GM18508 (cell line): ENCODE measurements at regions not wholly inside any gene's neighbourhood (a gene's known extent, or its start where the extent isn't known, plus 50 kb on each side); places are given as distances from the start of the nearest gene placed in this dataset.
"Not testable (repeated sequence)": the region's sequence is repeated elsewhere in the genome, so short reads cannot be mapped to it uniquely, and the experiment has no call there.

Experiments used
- ATAC-seq: cut with Tn5 transposase; IDR thresholded peaks from one replicate; pipeline ENCODE4 v1.9.1; 2021; ENCODE audit warnings: moderate number of reproducible peaks; ENCODE audit not compliant: insufficient read depth, unreplicated experiment

DNA sequence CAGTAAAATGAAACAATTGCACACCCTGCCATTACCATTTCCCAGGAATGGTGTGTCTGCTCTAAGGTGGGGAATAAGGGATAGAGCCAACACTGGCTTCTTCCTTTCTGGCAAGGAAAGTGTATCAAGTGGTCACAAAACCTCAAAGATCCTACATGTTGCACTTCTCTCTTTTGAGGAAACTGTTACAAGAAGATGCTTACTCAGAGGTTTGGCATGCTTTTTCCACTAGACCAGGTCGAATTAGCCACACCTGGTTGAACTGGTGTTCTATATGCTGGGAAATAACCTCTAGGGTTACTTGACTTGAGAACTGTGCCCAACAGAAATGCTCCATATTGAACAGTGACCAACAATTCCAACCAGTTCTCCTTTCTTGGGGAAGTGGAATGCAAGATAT, 102.9 kb downstream of the LRRN1 start:
- no peak for ATAC-seq

DNA sequence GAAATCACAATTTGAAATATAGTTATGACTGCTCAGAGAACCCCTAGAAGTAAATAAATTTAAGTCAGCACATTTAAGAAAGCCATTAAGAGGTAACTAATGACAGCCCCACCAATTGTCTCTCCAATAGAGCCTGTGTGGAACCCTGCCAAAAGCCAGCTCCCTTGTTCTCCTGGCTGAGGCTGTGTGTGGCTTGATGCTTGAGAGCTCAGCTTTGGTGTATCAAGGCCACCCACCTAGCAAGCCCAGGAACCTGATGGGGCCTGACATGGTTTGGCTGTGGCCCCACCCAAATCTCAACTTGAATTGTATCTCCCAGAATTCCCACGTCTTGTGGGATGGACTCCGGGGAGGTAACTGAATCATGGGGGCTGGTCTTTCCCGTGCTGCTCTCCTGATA, 106.9 kb downstream of the LRRN1 start:
- no peak for ATAC-seq

DNA sequence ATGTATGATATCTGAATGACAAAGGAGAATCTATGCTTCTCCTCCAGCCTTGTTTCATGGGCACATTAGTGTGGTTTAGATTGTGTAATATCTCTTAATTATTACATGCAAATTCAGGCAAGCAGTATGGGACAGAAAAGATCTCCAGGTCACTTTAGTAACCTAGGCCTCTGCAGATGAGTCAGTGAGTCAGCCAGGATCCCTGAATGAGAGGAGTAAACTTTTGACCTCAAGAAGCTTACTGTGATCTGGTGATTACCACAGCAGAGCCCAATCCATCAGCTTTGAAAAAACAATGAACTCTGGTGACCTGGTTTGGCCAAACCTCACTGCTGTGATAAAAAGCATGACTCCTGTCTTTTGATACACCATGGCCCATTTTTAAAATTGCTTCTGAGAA, 107.8 kb downstream of the LRRN1 start:
- no peak for ATAC-seq

DNA sequence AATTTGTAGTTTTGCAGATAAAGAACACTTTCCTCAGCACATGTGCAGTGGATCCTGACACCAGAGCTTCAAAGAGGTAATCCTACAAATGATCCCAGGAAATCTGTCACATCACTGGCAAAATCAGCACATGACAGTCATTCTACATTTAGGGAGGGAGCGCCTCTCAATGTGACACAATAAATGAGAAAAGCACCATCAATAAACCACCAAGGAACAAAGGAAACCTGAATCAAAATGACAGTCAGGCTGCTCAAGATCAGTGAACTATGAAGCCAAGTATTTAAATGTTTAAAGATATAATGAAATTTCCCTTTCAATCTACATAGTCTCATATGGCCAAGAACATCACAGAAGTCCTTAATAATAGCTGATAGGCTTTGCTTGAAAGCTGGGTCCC, 119.5 kb downstream of the LRRN1 start:
- ATAC-seq, result no peak

DNA sequence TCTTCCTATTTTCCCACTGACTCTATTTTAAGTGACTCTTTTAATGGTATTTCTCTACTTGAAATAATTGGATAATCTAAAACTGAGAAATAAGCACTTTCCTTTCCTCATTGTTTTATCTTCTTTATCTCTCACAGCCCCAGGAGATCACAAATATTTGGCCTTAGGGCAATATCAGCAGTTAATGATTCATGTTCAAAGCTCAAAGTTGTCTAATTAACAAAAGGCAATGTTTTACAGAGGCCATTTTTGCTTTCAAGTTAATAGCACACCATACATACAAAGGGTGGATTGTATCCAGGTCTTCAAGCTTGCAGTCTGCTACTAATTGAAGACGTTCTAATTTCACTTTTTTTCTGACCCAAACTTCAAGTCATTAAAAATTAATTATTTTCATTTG, 120.1 kb downstream of the LRRN1 start:
- ATAC-seq, result no peak

DNA sequence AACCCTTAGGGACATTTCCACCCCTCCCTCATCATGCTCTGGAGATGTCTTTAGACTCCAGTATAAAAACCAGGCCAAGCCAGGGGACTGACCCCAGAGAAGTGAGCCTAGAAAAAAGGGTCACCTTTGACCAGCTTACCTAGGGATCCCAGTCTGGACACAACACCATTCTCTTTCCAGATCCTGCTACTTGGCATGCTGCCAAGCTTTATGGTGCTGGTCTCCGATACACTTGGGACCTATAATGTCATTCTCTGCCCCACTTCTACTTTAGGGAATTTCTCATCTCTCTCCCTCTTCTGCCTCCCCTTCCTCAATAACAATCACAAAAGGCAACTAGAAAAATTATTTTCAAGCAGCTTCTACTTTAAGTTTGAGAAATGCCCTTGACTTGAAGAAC, 124.4 kb downstream of the LRRN1 start:
- ATAC-seq, result no peak

DNA sequence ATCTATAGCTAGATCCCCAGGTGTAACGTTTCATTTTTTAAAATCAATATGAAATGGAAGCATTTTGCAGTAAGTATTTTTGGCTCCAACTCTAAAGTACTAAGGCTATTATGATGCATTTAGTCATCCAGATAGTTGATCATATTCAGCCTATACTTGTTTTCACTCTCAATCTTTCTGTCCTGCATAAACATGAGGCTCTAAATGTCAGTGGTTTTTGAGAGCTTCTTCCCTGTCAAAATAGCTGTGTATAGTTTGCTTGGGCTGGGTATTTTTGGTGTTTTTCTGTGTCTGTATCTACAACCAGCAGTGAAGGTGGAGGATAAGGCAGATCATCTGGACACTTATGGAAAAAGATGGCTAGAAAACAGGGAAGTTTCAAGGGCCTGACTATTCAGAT, 128.0 kb downstream of the LRRN1 start:
- ATAC-seq, result no peak

DNA sequence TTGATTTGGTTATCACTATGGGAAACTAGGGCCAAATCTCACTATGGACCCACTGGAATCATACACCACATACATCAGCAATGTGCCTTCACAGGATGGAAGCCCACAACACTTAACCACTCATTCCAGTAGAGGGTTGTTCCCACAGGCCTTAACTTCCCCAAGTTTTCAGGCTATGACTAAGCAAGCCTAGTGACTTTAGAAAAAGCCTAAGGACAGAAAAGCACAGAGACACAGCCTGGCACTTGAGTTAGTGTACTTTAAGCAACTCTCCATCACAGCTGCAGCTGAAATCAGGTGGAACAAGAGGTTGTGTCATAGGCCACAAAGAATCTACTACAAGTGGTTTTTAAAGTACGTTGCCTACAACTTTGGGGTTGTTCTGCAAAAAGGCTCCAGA, 128.7 kb downstream of the LRRN1 start:
- ATAC-seq, result no peak

DNA sequence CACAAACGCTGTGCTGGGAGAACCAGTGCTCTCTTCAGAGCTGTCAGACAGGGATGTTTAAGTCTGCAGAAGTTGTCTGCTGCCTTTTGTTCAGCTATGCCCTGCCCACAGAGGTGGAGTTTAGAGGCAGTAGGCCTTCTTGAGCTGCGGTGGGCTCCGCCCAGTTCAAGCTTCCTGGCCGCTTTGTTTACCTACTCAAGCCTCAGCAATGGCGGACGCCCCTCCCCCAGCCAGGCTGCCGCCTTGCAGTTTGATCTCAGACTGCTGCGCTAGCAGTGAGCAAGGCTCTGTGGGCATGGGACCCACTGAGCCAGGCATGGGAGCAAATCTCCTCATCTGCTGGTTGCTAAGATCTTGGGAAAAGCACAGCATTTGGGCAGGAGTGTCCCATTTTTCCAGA, 142.1 kb downstream of the LRRN1 start:
- not testable (repeated sequence) for ATAC-seq

DNA sequence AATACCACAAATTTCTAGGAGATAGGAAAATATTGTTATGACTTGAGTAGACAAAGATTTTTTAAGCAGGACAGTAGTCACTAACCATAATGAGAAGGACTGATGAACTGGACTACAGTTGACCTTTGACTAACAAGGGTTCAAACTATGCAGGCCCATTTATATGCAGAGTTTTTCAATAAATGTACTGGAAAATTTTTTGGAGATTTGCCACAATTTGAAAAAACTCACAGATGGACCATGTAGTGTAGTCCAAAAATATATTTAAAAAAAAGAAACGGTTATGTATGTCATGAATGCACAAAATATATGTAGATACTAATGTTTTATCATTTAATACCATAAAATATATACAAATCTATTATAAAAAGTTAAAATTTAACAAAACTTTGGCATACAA, 151.8 kb downstream of the LRRN1 start:
- ATAC-seq, result no peak

DNA sequence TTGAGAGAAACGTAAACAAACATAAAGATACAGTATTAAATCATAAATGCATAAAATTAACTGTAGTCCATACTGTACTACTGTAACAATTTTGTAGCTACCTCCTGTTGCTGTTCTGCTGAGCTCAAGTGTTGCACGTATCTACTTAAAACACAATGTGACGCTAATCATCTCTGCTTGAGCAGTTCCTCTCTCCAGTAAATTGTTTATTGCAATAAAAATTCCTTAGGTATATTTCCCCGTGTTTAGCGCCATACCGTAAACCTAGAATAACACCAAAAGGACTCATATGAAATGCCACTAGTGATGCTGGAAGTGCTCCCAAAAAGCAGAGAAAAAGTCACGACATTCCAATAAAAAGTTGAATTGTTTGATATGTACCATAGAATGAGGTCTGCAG, 152.3 kb downstream of the LRRN1 start:
- no peak for ATAC-seq

DNA sequence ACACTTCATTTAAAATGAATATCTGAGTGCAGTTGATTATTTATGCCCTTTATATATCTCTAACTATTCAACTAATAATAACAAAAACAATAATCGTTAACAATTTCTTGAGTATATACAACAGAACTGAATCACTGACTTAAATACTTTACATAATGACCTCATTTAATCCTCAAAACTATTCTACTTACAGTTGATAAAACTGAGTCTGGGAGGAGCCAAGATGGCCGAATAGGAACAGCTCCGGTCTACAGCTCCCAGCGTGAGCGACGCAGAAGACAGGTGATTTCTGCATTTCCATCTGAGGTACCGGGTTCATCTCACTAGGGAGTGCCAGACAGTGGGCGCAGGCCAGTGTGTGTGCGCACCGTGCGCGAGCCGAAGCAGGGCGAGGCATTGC, 163.6 kb downstream of the LRRN1 start:
- ATAC-seq, result not testable (repeated sequence)

DNA sequence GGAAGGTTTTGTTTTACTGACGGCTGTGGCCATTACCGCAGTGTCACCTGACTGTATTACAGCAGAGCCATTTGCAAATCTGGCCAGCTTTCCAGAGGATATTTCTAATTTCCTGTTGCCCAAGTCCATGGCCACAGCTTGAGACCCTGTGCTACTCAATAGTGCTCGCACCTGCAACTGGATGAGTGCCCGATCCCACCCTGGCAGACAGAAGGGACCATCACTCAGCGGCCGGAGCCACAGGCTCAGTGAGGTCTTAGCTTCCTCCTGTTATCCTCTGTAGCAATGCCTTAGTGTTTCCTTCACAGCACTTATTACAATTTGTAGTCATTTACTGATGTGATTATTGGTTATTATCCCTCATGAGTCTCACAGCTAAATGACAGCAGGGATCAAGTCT, 184.8 kb downstream of the LRRN1 start:
- no peak for ATAC-seq

DNA sequence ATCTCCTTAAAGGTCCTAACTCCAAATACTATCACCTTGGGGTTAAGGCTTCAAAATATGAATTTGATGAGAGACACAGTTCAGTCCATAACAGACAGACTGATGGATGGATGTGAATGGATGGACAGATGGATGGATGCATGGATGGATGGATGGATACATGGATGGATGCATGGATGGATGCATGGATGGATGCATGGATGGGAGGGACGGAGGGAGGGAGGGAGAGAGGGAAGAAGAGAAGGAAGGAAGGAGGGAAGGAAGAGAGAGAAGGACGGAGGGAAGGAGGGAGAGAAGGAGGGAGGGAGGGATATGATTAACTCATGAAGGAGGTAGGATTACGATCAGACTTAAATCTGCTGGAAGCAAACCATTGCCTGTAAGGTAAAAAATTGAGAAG, 192.4 kb downstream of the LRRN1 start:
- ATAC-seq, result no peak

DNA sequence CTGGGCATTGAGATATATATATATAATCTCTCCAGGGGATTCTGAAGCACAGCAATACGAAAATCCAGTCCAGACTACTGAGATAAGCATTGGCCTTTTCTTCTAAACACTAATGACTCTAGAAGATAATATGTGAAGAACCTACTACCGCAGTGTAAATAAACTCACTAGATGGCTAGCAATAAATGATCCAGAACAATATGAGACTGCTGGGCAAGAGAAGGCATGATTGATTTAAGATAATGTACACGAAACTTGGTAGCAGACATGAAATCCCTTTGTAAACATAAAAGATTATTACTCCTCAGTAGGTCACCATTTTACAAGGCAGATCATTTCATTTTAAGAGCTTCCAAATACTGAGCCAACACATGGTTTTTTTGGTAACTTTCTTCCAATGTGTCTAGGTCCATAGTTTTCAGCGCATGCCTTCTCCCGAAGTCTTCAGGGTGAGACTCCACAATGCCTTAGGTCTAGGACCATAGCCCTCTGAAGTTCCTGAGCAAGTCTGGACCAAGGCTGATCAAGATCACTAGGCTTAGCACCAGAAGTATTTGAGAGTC, 193.2 kb downstream of the LRRN1 start:
- ATAC-seq, result no peak

DNA sequence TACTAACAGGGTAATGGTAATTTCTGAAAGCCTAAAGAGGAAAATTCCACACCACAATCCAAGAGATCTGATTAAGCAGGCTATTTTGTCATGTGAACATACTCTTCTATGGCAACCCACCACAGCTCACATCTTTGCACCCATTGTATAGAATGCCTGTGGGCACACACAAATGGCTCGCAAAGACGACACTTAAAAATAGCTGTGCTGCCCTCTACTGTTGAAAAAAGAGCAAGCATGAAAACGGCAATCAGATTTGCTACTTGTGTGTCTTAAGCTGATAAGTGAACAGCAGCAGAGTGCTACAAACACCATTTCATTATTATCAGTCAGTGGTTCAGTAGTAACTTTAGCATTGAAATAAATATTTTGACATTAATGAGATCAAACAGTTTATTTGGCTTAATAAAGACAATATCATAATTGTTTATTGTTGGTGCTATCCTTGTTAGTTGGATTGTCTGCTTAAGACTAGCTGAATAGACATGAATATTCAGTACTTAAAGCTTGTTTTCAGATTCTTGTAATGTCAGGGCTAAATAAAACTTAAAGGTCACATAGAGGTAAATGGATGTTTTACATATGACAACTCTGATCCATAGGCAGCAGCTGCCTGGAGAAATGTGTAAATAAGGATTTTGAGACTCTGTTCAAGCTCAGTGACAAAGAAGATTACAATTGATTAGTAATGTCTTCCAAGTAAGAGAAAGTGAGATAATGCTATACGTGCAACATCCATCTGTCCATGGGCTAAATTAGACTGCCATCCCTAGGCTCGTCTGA, 199.1 kb downstream of the LRRN1 start:
- ATAC-seq, result peak; percentile 96

DNA sequence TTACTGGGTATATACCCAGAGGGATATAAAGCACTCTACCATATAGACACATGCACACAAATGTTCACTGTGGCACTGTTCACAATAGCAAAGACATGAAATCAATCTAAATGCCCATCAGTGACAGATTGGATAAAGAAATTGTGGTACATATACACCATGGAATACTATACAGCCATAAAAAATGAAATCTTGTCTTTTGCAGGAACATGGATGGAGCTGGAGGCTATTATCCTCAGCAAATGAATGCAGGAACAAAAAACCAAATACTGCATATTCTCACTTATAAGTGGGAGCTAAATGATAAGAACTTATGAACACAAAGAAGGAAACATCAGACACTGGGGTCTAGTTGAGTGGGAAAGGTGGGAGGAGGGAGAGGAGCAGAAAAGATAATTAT, 200.1 kb downstream of the LRRN1 start:
- not testable (repeated sequence) for ATAC-seq

DNA sequence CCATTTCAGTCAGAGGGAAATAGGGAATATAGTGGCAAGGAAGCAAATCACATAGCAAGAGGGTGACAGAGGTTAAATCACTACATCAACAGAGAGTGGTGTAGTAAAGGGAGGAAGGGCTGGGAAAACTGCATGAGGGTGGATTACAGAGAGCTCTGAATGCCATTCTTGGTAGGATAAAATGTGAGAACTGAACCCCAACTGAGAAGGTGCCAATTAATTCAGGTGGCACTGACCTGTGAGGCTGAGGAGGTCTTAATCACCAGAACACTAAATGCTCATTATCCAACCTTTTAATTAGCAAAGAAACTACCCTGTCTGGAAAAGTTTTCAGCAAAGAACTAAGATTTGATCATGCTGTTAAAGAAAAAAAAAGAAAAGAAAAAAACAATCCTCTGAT, 202.7 kb downstream of the LRRN1 start:
- no peak for ATAC-seq

DNA sequence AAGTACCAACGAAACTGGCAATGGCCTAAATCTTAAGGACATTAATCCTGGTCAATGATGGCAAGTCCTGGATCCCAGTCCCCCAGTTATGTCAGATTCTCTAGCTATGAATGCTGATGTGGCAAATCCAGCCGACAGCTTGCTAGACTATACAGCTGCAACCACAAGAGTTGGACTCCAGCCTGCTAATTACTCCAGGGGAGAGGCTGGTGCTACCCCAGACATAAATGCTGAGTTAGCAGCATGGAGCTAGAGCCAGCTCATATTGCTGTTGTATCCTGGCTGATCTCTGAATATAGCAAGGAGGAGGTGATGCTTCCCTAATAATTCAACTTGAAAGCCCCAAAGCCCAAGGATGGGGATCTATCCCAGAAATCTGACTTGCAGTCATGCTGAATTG, 207.1 kb downstream of the LRRN1 start:
- ATAC-seq, result no peak

DNA sequence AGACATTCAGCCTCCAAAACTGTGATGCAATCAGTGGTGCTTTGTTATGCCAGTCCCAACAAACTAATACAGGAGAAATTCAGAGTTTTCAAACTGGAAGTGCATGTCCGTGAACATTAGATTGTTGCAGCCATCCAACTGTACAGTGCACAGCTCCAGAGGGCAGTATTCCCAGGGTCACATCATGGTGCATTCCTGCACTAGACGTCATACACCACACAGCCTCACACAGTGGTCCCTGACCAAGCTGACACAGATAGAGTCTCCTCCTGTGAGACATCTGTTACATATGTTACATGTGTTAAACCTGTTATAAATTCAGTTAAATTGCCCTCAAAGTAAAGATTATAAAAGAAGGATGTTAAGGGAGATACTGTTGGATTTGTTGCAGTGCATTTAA, 209.0 kb downstream of the LRRN1 start:
- ATAC-seq, result no peak

DNA sequence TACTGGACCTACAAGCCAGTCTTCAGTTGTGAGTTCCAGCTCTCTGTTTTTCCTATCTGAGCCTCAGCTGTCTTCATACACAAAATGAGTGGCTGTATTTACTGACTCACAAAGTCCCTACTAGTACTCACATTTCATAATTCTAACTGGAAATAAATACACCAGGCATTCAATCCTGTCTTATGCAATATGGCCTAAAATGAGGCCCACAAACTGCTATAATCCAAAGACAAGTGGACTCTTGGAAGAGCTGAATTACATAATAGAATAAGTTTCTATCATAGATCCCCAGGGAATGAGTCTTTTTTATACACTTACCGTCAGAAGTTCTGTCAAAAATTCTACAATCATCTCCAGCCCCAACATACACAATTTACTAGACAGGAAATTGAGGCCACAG, 211.9 kb downstream of the LRRN1 start:
- ATAC-seq, result no peak

DNA sequence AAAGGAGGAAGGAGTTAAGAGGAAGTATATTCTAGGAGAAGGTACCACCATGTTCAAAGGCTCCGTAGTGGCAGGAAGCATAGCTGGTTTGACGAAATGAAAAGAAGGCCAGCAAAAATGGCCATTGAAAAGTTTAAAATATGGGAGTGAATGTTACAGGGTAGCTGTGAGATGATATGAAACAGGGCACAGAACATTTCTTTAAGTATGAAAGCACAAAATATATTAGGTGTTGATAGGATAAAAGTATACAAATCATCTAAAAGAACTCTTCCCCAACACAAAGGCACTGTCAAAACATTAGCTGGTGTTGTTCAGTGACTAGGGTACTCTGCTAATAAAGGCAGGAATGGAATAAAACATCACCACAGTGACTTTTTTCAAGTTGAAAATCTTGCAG, 216.2 kb downstream of the LRRN1 start:
- ATAC-seq, result no peak
